Neural progenitor cell (in vitro differentiated cells): ENCODE measurements at regions not wholly inside any gene's neighbourhood (a gene's known extent, or its start where the extent isn't known, plus 50 kb on each side); places are given as distances from the start of the nearest gene placed in this dataset.

Source experiments
- DNase-seq: peaks from one replicate; pipeline ENCODE4 v3.0.0-alpha.2; 2016; ENCODE audit warnings: low spot score
- H2AFZ ChIP-seq: fragments of 200-600 bp; sonication (generic); replicated peaks from 2 replicates; pipeline ENCODE4 v1.6.1; 2016; ENCODE audit warnings: antibody characterized with exemption
- H3F3A ChIP-seq: fragments of 200-600 bp; sonication (generic); 2 replicates; pipeline ENCODE4 v1.6.1; 2016; ENCODE audit warnings: antibody characterized with exemption, low read depth
- H3K27ac ChIP-seq: fragments of 200-600 bp; sonication (generic); 2 replicates; pipeline ENCODE4 v1.5.1; 2016; ENCODE audit warnings: mild to moderate bottlenecking
- H3K27me3 ChIP-seq: fragments of 200-600 bp; sonication (generic); 2 replicates; pipeline ENCODE4 v1.6.1; 2016; ENCODE audit warnings: mild to moderate bottlenecking, moderate library complexity
- H3K36me3 ChIP-seq: fragments of 200-600 bp; sonication (generic); 2 replicates; pipeline ENCODE4 v1.5.1; 2016
- H3K4me1 ChIP-seq: fragments of 200-600 bp; sonication (generic); 2 replicates; pipeline ENCODE4 v1.6.1; 2016; ENCODE audit warnings: mixed run types
- H3K4me2 ChIP-seq: fragments of 200-600 bp; sonication (generic); 2 replicates; pipeline ENCODE4 v1.6.1; 2016
- H3K4me3 ChIP-seq: fragments of 200-600 bp; sonication (generic); 2 replicates; pipeline ENCODE4 v1.5.1; 2016
- H3K79me2 ChIP-seq: fragments of 200-600 bp; sonication (generic); 2 replicates; pipeline ENCODE4 v1.6.1; 2016; ENCODE audit warnings: low read depth
- H3K9ac ChIP-seq: fragments of 200-600 bp; sonication (generic); 2 replicates; pipeline ENCODE4 v1.6.1; 2016
- H3K9me3 ChIP-seq: fragments of 200-600 bp; sonication (generic); 2 replicates; pipeline ENCODE4 v1.5.1; 2016; ENCODE audit warnings: low read depth
- H4K20me1 ChIP-seq: fragments of 200-600 bp; sonication (generic); 2 replicates; pipeline ENCODE4 v1.6.1; 2016; ENCODE audit warnings: low read depth
- H3K27ac Mint-ChIP-seq: 3 replicates; pipeline ENCODE4 v1.8.0; 2021; ENCODE audit warnings: mixed read lengths
- H3K27me3 Mint-ChIP-seq: 2 replicates; pipeline ENCODE4 v1.8.0; 2022; ENCODE audit warnings: low read depth, mild to moderate bottlenecking, inconsistent platforms, moderate library complexity, mixed read lengths; ENCODE audit not compliant: insufficient read depth
- H3K36me3 Mint-ChIP-seq: 3 replicates; pipeline ENCODE4 v1.8.0; 2021; ENCODE audit warnings: mixed read lengths
- H3K4me1 Mint-ChIP-seq: 3 replicates; pipeline ENCODE4 v1.8.0; 2021; ENCODE audit warnings: mixed read lengths
- H3K4me3 Mint-ChIP-seq: 3 replicates; pipeline ENCODE4 v1.8.0; 2021; ENCODE audit warnings: mild to moderate bottlenecking, moderate library complexity, mixed read lengths
- H3K9me3 Mint-ChIP-seq: 3 replicates; pipeline ENCODE4 v1.8.0; 2020; ENCODE audit warnings: mixed read lengths
- CTCF ChIP-seq: fragments of 200-600 bp; sonication (generic); IDR thresholded peaks from 2 replicates; pipeline ENCODE4 v1.5.1; 2017; ENCODE audit warnings: antibody characterized with exemption, mild to moderate bottlenecking
- EZH2 ChIP-seq: fragments of 200-600 bp; sonication (generic); IDR thresholded peaks from 2 replicates; pipeline ENCODE4 v1.6.1; 2017; ENCODE audit warnings: antibody characterized with exemption, mild to moderate bottlenecking, moderate library complexity
- EZH2phosphoT487 ChIP-seq: fragments of 200-600 bp; sonication (generic); IDR thresholded peaks from 2 replicates; pipeline ENCODE4 v1.6.1; 2017; ENCODE audit warnings: antibody characterized with exemption

- Histone ChIP-seq H3K27ac (no peak overlapping the region), H3K4me1 (peaks cover 10% of the 10 kb centered on the region), H3K36me3 (no peaks in the 10 kb centered on the region), H3K4me2 (no peak overlapping the region), H3K79me2 (no peaks in the 10 kb centered on the region), H3K4me3 (no peak overlapping the region), H3K27me3 (peaks cover 44% of the 10 kb centered on the region), H3K9ac (no peak overlapping the region), H2AFZ (no peak overlapping the region), H4K20me1 (no peaks in the 10 kb centered on the region), H3K9me3 (no peaks in the 10 kb centered on the region), H3F3A (peaks cover 8% of the 10 kb centered on the region)
- no peak for TF ChIP-seq EZH2
- TF ChIP-seq EZH2phosphoT487, result no peak
- no peak for TF ChIP-seq CTCF
- Mint-ChIP-seq H3K27ac (no peak overlapping the region), H3K9me3 (no peaks in the 10 kb centered on the region), H3K4me1 (peaks cover 9% of the 10 kb centered on the region), H3K27me3 (peaks cover 3% of the 10 kb centered on the region), H3K4me3 (no peak overlapping the region), H3K36me3 (no peaks in the 10 kb centered on the region)
- no peak for DNase-seq
Observed at GRCh38 chr15:95324656-95325055, 1005.8 kb upstream of the NR2F2 start.

DNA sequence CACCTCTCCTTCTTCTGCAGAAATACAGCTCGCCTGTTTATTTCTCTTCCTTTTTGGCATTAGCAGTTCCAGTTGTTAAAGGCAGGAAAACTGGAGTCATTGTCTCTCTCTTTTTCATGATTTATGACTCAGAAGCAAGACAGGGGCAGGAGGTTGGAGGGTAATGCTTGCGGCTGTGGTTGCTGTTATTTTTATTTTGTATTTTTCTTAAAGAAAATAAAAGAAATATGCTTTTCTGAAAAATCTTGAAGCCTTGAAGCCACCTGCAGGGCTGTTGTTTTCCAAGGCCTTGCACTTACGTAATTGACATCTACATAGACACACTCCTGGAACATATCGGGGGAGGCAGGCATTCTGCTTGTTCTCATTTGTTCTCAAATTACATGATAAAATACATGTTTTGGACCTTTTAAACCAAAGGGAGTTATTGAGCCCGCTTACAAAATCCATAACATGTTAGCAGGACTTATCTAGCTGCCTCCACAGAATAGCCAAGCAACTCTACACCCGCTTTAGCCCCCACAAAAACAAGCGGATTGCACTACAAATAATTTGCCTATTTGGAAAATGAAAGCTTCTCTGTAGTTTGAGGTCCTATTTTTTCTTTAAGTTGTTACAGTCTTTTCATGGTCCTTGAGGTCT lies 1004.6 kb upstream of the NR2F2 start:
- peaks cover 44% of the 10 kb centered on the region for H3K27me3 ChIP-seq

DNA sequence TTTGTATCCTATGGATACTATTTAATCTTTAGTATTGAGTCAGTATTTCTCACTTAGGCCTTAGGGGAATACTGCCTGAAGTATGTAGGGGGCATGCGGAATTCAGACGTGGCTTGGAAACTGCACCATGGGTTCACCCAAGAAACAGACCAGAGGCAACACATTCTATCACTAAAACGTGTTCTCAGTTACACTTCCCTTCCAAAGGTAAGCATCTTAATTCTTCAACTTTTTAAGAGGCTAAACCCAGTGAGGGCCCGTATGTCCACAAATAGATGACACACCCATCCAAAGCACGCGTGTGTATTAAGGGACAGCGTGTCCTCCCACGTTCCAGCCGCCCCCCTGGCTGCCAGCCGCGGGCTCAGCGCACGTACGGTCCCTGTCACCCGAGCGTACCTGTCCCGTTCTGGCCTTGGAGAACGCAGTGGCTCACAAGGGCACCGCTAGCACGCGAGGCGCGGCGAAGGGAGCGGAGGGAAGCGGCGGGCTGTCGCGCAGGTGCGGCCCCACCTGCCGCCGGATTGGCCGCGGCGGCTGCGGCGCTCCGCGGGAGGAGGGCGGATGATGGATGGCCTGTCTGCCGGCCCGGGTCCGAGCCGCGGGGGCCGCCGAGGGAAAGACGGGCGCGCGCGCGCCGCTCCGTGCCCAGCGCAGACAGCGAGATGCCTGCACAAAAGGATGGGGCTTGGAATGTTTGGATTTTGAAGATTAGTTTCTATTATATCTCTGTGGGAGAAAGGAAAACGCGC lies 1003.9 kb upstream of the NR2F2 start:
- DNase-seq, result peak; percentile 64
- Mint-ChIP-seq H3K27ac (peak overlapping the region; percentile 53), H3K27me3 (peaks cover 3% of the 10 kb centered on the region), H3K4me1 (peaks cover 9% of the 10 kb centered on the region), H3K36me3 (no peaks in the 10 kb centered on the region), H3K4me3 (peak overlapping the region; percentile 82), H3K9me3 (no peaks in the 10 kb centered on the region)
- Histone ChIP-seq H3K36me3 (no peaks in the 10 kb centered on the region), H3K4me3 (peak overlapping the region; percentile 48), H3K27ac (no peak overlapping the region), H3K27me3 (peaks cover 44% of the 10 kb centered on the region), H3K79me2 (no peaks in the 10 kb centered on the region), H2AFZ (peak overlapping the region; percentile 61), H3K4me2 (peak overlapping the region; percentile 72), H3K4me1 (peaks cover 10% of the 10 kb centered on the region), H3K9me3 (no peaks in the 10 kb centered on the region), H3K9ac (no peak overlapping the region), H4K20me1 (no peaks in the 10 kb centered on the region), H3F3A (peaks cover 8% of the 10 kb centered on the region)
- TF ChIP-seq EZH2phosphoT487, result peak; percentile 41
- no peak for TF ChIP-seq CTCF
- TF ChIP-seq EZH2, result peak; percentile 46

More for the DNA sequence above, 1004.6 kb upstream of the NR2F2 start:
- Histone ChIP-seq H3K4me1 (peaks cover 10% of the 10 kb centered on the region), H3K4me3 (no peak overlapping the region), H3F3A (peaks cover 8% of the 10 kb centered on the region), H3K36me3 (no peaks in the 10 kb centered on the region), H3K4me2 (peak overlapping the region; percentile 72), H3K9me3 (no peaks in the 10 kb centered on the region), H3K9ac (no peak overlapping the region), H3K27ac (no peak overlapping the region), H4K20me1 (no peaks in the 10 kb centered on the region), H2AFZ (no peak overlapping the region), H3K79me2 (no peaks in the 10 kb centered on the region)
- Mint-ChIP-seq H3K27me3 (peaks cover 3% of the 10 kb centered on the region), H3K9me3 (no peaks in the 10 kb centered on the region), H3K36me3 (no peaks in the 10 kb centered on the region), H3K4me3 (peak overlapping the region; percentile 82), H3K4me1 (peaks cover 9% of the 10 kb centered on the region), H3K27ac (peak overlapping the region; percentile 53)
- DNase-seq, result no peak
- no peak for TF ChIP-seq EZH2
- no peak for TF ChIP-seq EZH2phosphoT487
- no peak for TF ChIP-seq CTCF
